ENCODE measurements at regions not wholly inside any gene's neighbourhood (a gene's known extent, or its start where the extent isn't known, plus 50 kb on each side); places are given as distances from the start of the nearest gene placed in this dataset.

DNA sequence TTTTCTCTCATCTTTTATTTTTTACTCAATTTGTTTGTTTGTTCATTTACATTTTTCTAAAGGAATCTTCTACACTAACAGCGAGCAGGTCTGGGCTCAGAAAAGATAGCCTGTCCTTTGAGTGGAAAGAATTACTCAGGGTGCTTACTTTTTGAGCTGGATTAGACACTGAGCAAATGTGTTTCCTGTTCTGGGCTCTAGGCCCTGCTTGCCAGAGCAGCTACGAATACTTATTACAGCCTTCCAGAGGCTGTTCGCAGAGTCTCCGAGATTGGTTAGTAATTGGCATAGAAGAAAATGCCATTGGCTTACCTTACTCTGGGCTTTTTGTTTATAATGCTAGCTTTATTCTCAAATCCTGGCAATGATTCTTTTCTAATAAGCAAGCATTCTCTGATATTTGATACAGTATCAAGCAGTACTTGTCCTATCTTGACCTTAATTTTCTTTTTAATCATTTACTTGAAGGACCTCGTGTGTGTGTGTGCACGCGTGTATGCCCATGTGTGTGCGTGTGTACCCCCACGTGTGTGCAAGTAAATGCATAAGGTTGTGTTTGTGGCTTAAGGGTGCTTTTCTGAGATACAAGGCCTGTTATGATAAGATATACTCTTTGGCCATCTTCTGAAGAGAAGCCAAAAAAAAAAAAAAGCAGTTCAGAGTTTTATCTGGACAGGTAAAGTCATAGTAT is 76.2 kb upstream of the GRXCR1 start:
- Histone ChIP-seq H3K36me3 (ENCODE audit: control insufficient read depth in 2 of 4, insufficient read depth in 4 of 4, low read length in 3 of 4) (no peaks in the 10 kb centered on the region), H4K20me1 (replicated peaks in 1 of 2; ENCODE audit: control insufficient read depth in 1 of 2, insufficient read depth in 2 of 2, low read length in 2 of 2) (no peaks in the 10 kb centered on the region), H3K79me1 (ENCODE audit: low read depth, low read length) (no peaks in the 10 kb centered on the region), H3K79me2 (ENCODE audit: control insufficient read depth in 1 of 2, insufficient read depth in 2 of 2, low read length in 2 of 2) (no peaks in the 10 kb centered on the region), H4K5ac (ENCODE audit: insufficient read length, low read depth, low read length) (no peak overlapping the region), H2BK120ac (replicated peaks; ENCODE audit: low read depth, low read length) (no peak overlapping the region), H3K23ac (ENCODE audit: insufficient read length) (no peak overlapping the region), H3K14ac (ENCODE audit: insufficient read length) (no peak overlapping the region), H2BK20ac (ENCODE audit: low read length) (no peak overlapping the region), H2BK5ac (ENCODE audit: low read depth, low read length) (no peak overlapping the region), H3K18ac (ENCODE audit: extremely low read depth, low read length) (no peak overlapping the region), H3K56ac (replicated peaks; ENCODE audit: insufficient read length, low read depth, low read length) (no peak overlapping the region), H3K4ac (replicated peaks; ENCODE audit: insufficient read length, low read depth, low read length) (no peak overlapping the region), H3K4me2 (ENCODE audit: insufficient read depth in 1 of 2, low read depth in 2 of 2, low read length in 2 of 2) (no peak overlapping the region), H3K4me3 (ENCODE audit: extremely low read depth in 1 of 4, insufficient read depth in 2 of 4, low read depth in 3 of 4, low read length in 4 of 4) (no peak overlapping the region), H4K8ac (ENCODE audit: extremely low read depth, insufficient read depth, low read length) (no peak overlapping the region), H3K23me2 (ENCODE audit: low read depth, low read length) (no peaks in the 10 kb centered on the region; the same call in 1 of the 2 replicates), H3K9ac (replicated peaks in 1 of 4; ENCODE audit: extremely low read depth in 1 of 4, low read depth in 3 of 4, low read length in 3 of 4) (no peak overlapping the region), H4K91ac (replicated peaks; ENCODE audit: insufficient read length, low read length) (no peak overlapping the region), H2AK5ac (ENCODE audit: low read depth, low read length) (no peak overlapping the region), H3K4me1 (replicated peaks in 1 of 4; ENCODE audit: control insufficient read depth in 3 of 4, insufficient read depth in 4 of 4, low read length in 3 of 4) (no peaks in the 10 kb centered on the region), H3K9me3 (ENCODE audit: insufficient read depth in 2 of 2, low read depth in 1 of 2, low read length in 1 of 2) (no peaks in the 10 kb centered on the region), H2BK15ac (ENCODE audit: low read length) (no peak overlapping the region), H2BK12ac (ENCODE audit: low read depth, low read length) (no peak overlapping the region), H3K27me3 (replicated peaks in 1 of 4; ENCODE audit: control insufficient read depth in 3 of 4, extremely low read depth in 1 of 4, insufficient read depth in 3 of 4, low read length in 3 of 4) (no peaks in the 10 kb centered on the region), H2AFZ (ENCODE audit: low read length) (no peak overlapping the region), H3K27ac (ENCODE audit: low read depth, low read length) (no peak overlapping the region)
- FAIRE-seq (no peak), DNase-seq (ENCODE audit: low read depth in 1 of 2, low spot score in 2 of 2) (no peak)
- ChIA-PET POLR2A (ENCODE audit: partially characterized antibody) (no interaction called here), CTCF (ENCODE audit: partially characterized antibody) (interaction anchor here (0.5 to 3.1 kb wide), 10 partner anchors 10 to 171 kb away, joined by 3 to 21 read pairs (median 5); no protein-coding TSS in a partner anchor)
- WGBS, 2 experiments (ENCODE audit: extremely low coverage in 1 of 2, insufficient coverage in 1 of 2, insufficient read length in 1 of 2, insufficient replicate concordance in 2 of 2, low coverage in 1 of 2, low lambda C conversion rate in 2 of 2, missing lambda C conversion rate in 1 of 2) = 73% methylated on average over 9 of the region's 9 CpGs; no CpG with 5 or more reads in 1 of the 2 experiments
